Heart left ventricle (tissue), 16 donors: ENCODE measurements at regions not wholly inside any gene's neighbourhood (a gene's known extent, or its start where the extent isn't known, plus 50 kb on each side); places are given as distances from the start of the nearest gene placed in this dataset.

Experiments
- ATAC-seq, 4 donors: fragments of 200-7000 bp; cut with Tn5 transposase; one replicate each; pipeline ENCODE4 v1.9.1; 2020 to 2022; ENCODE audit warnings: moderate library complexity in 4 of 4, mild to moderate bottlenecking in 3 of 4, moderate number of reproducible peaks in 1 of 4
- DNase-seq, 5 donors: peaks; one replicate each; pipeline ENCODE4 v3.0.0-alpha.2; 2020
- H3K27ac ChIP-seq, 12 donors: fragments of 200-600 bp; sonication (generic) in 4 of 12; one replicate each; pipeline versions ENCODE4 v1.5.0 to v1.8.0; 2016 to 2022; ENCODE audit warnings: mild to moderate bottlenecking in 2 of 12
- H3K27me3 ChIP-seq, 9 donors: fragments of 200-600 bp; sonication (generic) in 2 of 9; one replicate each; pipeline versions ENCODE4 v1.5.1 to v1.8.0; 2016 to 2022; ENCODE audit warnings: mild to moderate bottlenecking in 3 of 9
- H3K36me3 ChIP-seq, 9 donors: fragments of 200-600 bp; sonication (generic) in 2 of 9; one replicate each; pipeline versions ENCODE4 v1.5.0 to v1.8.0; 2018 to 2022; ENCODE audit warnings: mild to moderate bottlenecking in 2 of 9
- H3K4me1 ChIP-seq, 12 donors: fragments of 200-600 bp; sonication (generic) in 4 of 12; one replicate each; pipeline versions ENCODE4 v1.5.0 to v1.8.0; 2016 to 2022; ENCODE audit warnings: mild to moderate bottlenecking in 3 of 12
- H3K4me3 ChIP-seq, 12 donors: fragments of 200-600 bp; sonication (generic) in 4 of 12; one replicate each; pipeline versions ENCODE4 v1.5.0 to v1.8.0; 2017 to 2022; ENCODE audit warnings: mild to moderate bottlenecking in 9 of 12, moderate library complexity in 4 of 12
- H3K9me3 ChIP-seq, 12 donors: fragments of 200-600 bp; sonication (generic) in 4 of 12; one replicate each; pipeline versions ENCODE4 v1.5.0 to v1.8.0; 2016 to 2022; ENCODE audit warnings: mild to moderate bottlenecking in 1 of 12
- CTCF ChIP-seq, 12 donors: fragments of 200-600 bp; sonication (generic) in 4 of 12; IDR thresholded peaks; one replicate each; pipeline versions ENCODE4 v1.5.0 to v1.8.0; 2018 to 2022; ENCODE audit warnings: antibody characterized with exemption in 12 of 12, mild to moderate bottlenecking in 5 of 12
- POLR2A ChIP-seq, 2 donors: fragments of 450-650 bp; IDR thresholded peaks; one replicate each; pipeline ENCODE4 v1.6.1; 2017; ENCODE audit warnings: antibody characterized with exemption in 2 of 2, mild to moderate bottlenecking in 2 of 2, moderate library complexity in 2 of 2
- WGBS, 4 donors: extraction: QIAGEN DNeasy Blood & Tissue Kit in 2 of 4; methylation state at CpG; one replicate each; pipeline versions ENCODE4 v1.1.5 to v1.1.7; 2013 to 2018; 5-methylcytosine and 5-hydroxymethylcytosine counted together
- intact Hi-C, 10 donors: fragments of 100-400 bp; cut with DNase I; formaldehyde crosslinking; loops; one replicate each; pipeline versions ENCODE4 v1.11.1 to v1.14.2; 2022
- donor health status: ischemic (EF 13 %, LVEDD 7.1; RV severe dilation, severe dysfunction).
- donor health status: healthy with polysubstance abuse.
- donor health status: DM: no; HTN: yes; CAD: no.
- donor health status: DM: no; HTN: no; CAD: no.
- donor health status: ischemic (EF 25% LVEDD 6.9; RV normal size, moderate dysfunction).
- donor health status: ischemic (EF 25% LVEDD 5.7; RV mildly dilated, moderate dysfunction).
- donor health status: healthy.
- donor health status: DM: yes; HTN: yes; CAD: no.
- donor health status: ischemic (EF 35%, LVEDD 5.7; RV mildly dilated, moderate dysfunction).
- donor health status: nonischemic (EF 11% LVEDD 7.7; RV severe dilation, severe dysfunction).
- donor health status: DM: yes; HTN: yes; CAD: no.
- donor health status: PGD.
- donor health status: ischemic (EF 29% LVEDD 5.4; RV normal size, mild dysfunction).
- donor health status: nonischemic (EF 23%, LVEDD 6.1; RV moderate dilation, normal function).

- no peak for ATAC-seq
- no peaks in the 10 kb centered on the region for H3K27me3 ChIP-seq
- peak in 1 of 5 donors; percentile 27 for DNase-seq
- H3K9me3 ChIP-seq = no peaks in the 10 kb centered on the region
- intact Hi-C loops = no loop called here
- no peak overlapping the region for H3K4me3 ChIP-seq
- TF ChIP-seq CTCF (IDR thresholded peaks at IDR 0.05) (no peak), POLR2A (IDR thresholded peaks at IDR 0.05) (no peak)
- no peak overlapping the region for H3K27ac ChIP-seq
- 70 to 86% (median 81%) methylated on average over 3 to 7 of the region's 7 CpGs for WGBS, 4 donors
- H3K36me3 ChIP-seq = no peaks in the 10 kb centered on the region
- peaks cover 0 to 29% (median 11%) of the 10 kb centered on the region in 12 donors for H3K4me1 ChIP-seq
Measured at GRCh38 chr6:167496707-167497106, 171.8 kb downstream of the TTLL2 start.

GRCh38 chr6:167497428-167498056, 172.7 kb downstream of the TTLL2 start:
- peak in 1 of 5 donors; percentile 7 for DNase-seq
- ATAC-seq = no peak
- H3K36me3 ChIP-seq = no peaks in the 10 kb centered on the region
- H3K4me3 ChIP-seq = no peak overlapping the region
- H3K4me1 ChIP-seq = peaks cover 0 to 21% (median 3%) of the 10 kb centered on the region in 12 donors
- no peaks in the 10 kb centered on the region for H3K9me3 ChIP-seq
- H3K27me3 ChIP-seq = no peaks in the 10 kb centered on the region
- TF ChIP-seq POLR2A (IDR thresholded peaks at IDR 0.05) = no peak
- no peak for TF ChIP-seq CTCF (IDR thresholded peaks at IDR 0.05)
- no peak overlapping the region for H3K27ac ChIP-seq
- WGBS, 4 donors = 85 to 90% (median 89%) methylated on average over 14 of the region's 14 CpGs
- intact Hi-C loops = no loop called here

- WGBS, 4 donors = 92 to 93% (median 92%) methylated on average over 7 of the region's 7 CpGs
Measured at GRCh38 chr6:167499161-167499660, 174.3 kb downstream of the TTLL2 start.

GRCh38 chr6:167500961-167501360, 176.1 kb downstream of the TTLL2 start:
- 87 to 100% (median 96%) methylated on average over 1 to 8 of the region's 8 CpGs for WGBS, 4 donors
- Histone ChIP-seq H3K9me3 (no peaks in the 10 kb centered on the region), H3K4me1 (peaks cover 0 to 17% (median 2%) of the 10 kb centered on the region in 12 donors), H3K27me3 (no peaks in the 10 kb centered on the region), H3K4me3 (no peak overlapping the region), H3K36me3 (no peaks in the 10 kb centered on the region), H3K27ac (no peak overlapping the region)
- intact Hi-C loops = no loop called here
- no peak for ATAC-seq
- TF ChIP-seq POLR2A (IDR thresholded peaks at IDR 0.05) (no peak), CTCF (IDR thresholded peaks at IDR 0.05) (no peak)
- DNase-seq = peak in 1 of 5 donors; percentile 46

More at GRCh38 chr6:167499161-167499660, 174.3 kb downstream of the TTLL2 start:
- Histone ChIP-seq H3K9me3 (no peaks in the 10 kb centered on the region), H3K4me1 (peaks cover 0 to 13% (median under 1%) of the 10 kb centered on the region in 12 donors), H3K36me3 (no peaks in the 10 kb centered on the region), H3K27me3 (no peaks in the 10 kb centered on the region), H3K4me3 (no peak overlapping the region), H3K27ac (no peak overlapping the region)
- intact Hi-C loops = no loop called here
- TF ChIP-seq POLR2A (IDR thresholded peaks at IDR 0.05) (no peak), CTCF (IDR thresholded peaks at IDR 0.05) (no peak)
- DNase-seq (no peak), ATAC-seq (no peak)
